ENCODE measurements at regions not wholly inside any gene's neighbourhood (a gene's known extent, or its start where the extent isn't known, plus 50 kb on each side); places are given as distances from the start of the nearest gene placed in this dataset.

DNA sequence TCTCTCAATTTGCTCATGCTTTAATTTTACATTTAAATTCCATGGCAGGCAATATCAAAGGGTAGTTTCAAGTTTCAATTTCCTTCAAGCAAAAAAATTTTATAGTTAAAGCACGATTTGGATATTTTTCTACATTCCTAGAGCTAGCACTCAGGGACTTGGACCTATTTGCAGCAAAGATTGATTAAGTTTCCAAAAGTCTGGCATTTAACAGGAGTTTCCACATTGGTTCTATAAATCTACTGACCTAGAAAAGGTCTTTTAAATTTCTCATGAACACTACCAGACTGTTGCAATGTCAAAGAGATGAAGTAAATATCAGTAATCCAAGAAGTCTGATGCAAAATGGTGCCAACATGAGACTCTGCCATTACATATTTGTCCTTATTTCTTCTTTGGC, 253.7 kb upstream of the LINC00305 start:
- H3K4me1 ChIP-seq (ENCODE audit: insufficient read depth): no peaks in the 10 kb centered on the region
- no peak overlapping the region for H3K4me2 ChIP-seq (ENCODE audit: unreplicated experiment)
- no peaks in the 10 kb centered on the region for H3F3A ChIP-seq (ENCODE audit: insufficient read depth)
- no peak overlapping the region for H3K27ac ChIP-seq
- WGBS, 2 experiments (ENCODE audit: low coverage in 1 of 2, low lambda C conversion rate in 2 of 2, missing lambda C conversion rate in 2 of 2): 0 to 7% methylated on average over 1 of the region's 1 CpG
- TF ChIP-seq EZH2phosphoT487 (IDR thresholded peaks at IDR 0.05; ENCODE audit: insufficient read depth, low read depth): no peak
- TF ChIP-seq EZH2 (IDR thresholded peaks at IDR 0.05; ENCODE audit: insufficient read depth, poor library complexity, severe bottlenecking): no peak
- in situ Hi-C loops (cut with MboI): no loop called here
- no peak for DNase-seq
- H3K9me2 ChIP-seq (ENCODE audit: insufficient read depth): no peaks in the 10 kb centered on the region
- H3K36me3 ChIP-seq (ENCODE audit: low read depth): no peaks in the 10 kb centered on the region
- no peaks in the 10 kb centered on the region for H3K27me3 ChIP-seq (replicated peaks; ENCODE audit: insufficient read depth)
- no peaks in the 10 kb centered on the region for H4K20me1 ChIP-seq (ENCODE audit: insufficient read depth)
- no peak overlapping the region for H3K4me3 ChIP-seq
- no peaks in the 10 kb centered on the region for H3K79me2 ChIP-seq (ENCODE audit: insufficient read depth)
- H3K9me3 ChIP-seq (ENCODE audit: low read depth): no peaks in the 10 kb centered on the region
- no peak overlapping the region for H3K9ac ChIP-seq
- no peak overlapping the region for H2AFZ ChIP-seq

DNA sequence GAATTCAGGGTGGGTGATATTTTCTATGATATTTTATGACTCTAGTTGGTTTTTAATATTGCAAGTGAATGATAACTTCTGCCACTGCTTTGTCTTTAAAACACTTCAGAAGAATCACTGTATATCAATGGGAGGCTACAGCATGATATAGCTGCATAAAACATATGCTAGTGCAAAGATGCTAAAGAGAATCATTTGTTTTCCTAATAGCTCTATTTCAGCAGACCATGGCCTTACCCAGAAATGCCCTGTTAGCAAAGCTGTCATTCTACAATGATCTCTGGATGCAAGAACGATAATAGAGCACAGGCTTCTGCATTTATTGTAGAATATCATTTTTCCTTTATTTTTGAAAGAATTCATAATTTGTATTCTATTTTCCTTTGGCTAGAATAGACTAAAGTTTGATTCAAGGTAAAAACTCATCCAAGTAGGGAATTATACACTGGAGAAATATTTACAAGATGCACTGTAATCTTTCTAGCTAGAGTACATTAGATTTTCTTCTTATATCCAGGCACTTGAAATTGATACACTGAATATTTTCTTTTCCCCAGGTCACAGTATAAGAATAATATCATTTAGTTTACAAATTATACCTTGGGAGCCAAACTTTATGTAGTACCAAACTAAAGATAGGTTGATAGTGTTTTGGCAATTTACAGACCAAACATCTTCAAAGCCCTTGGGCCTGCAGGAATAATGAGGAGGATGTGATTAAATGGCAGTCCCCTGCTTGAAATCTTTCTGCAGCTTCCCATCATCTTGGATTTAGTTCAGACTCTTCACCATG, 252.6 kb upstream of the LINC00305 start:
- Histone ChIP-seq H3K4me3 (no peak overlapping the region), H3K4me2 (ENCODE audit: unreplicated experiment) (no peak overlapping the region), H2AFZ (no peak overlapping the region), H3F3A (ENCODE audit: insufficient read depth) (no peaks in the 10 kb centered on the region), H3K9ac (no peak overlapping the region), H3K79me2 (ENCODE audit: insufficient read depth) (no peaks in the 10 kb centered on the region), H3K9me3 (ENCODE audit: low read depth) (no peaks in the 10 kb centered on the region), H3K9me2 (ENCODE audit: insufficient read depth) (no peaks in the 10 kb centered on the region), H3K36me3 (ENCODE audit: low read depth) (no peaks in the 10 kb centered on the region), H3K27me3 (replicated peaks; ENCODE audit: insufficient read depth) (no peaks in the 10 kb centered on the region), H3K4me1 (ENCODE audit: insufficient read depth) (no peaks in the 10 kb centered on the region), H4K20me1 (ENCODE audit: insufficient read depth) (no peaks in the 10 kb centered on the region), H3K27ac (no peak overlapping the region)
- no peak for DNase-seq
- 0% methylated on average over 1 of the region's 1 CpG for WGBS, 2 experiments (ENCODE audit: low coverage in 1 of 2, low lambda C conversion rate in 2 of 2, missing lambda C conversion rate in 2 of 2)
- TF ChIP-seq EZH2phosphoT487 (IDR thresholded peaks at IDR 0.05; ENCODE audit: insufficient read depth, low read depth) (no peak), EZH2 (IDR thresholded peaks at IDR 0.05; ENCODE audit: insufficient read depth, poor library complexity, severe bottlenecking) (no peak)
- in situ Hi-C loops (cut with MboI): no loop called here

DNA sequence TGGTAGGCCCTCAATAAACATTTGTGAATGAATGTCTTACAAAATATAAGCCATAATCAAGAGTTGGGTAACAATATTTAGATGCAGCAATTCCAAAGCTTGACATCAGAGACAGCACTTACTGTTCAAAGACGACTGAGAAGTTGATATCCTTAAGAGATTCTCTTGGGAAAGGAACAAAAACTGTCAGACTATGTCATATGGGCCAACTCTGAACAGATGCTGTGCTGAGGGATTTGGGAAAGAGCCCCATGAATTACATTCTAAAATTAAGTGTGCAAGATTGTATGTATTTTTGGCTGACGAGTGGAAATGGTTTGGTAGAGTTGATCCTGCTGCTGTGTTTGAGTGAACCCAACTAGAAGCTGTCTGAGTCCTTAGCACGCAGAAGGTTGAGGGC, 250.7 kb upstream of the LINC00305 start:
- Histone ChIP-seq H3K9ac (no peak overlapping the region), H3K27me3 (replicated peaks; ENCODE audit: insufficient read depth) (no peaks in the 10 kb centered on the region), H2AFZ (no peak overlapping the region), H3K27ac (no peak overlapping the region), H3K36me3 (ENCODE audit: low read depth) (no peaks in the 10 kb centered on the region), H3K4me2 (ENCODE audit: unreplicated experiment) (no peak overlapping the region), H3K4me3 (no peak overlapping the region), H3K4me1 (ENCODE audit: insufficient read depth) (no peaks in the 10 kb centered on the region), H3K79me2 (ENCODE audit: insufficient read depth) (no peaks in the 10 kb centered on the region), H4K20me1 (ENCODE audit: insufficient read depth) (no peaks in the 10 kb centered on the region), H3F3A (ENCODE audit: insufficient read depth) (no peaks in the 10 kb centered on the region), H3K9me3 (ENCODE audit: low read depth) (no peaks in the 10 kb centered on the region), H3K9me2 (ENCODE audit: insufficient read depth) (no peaks in the 10 kb centered on the region)
- 10 to 11% methylated on average over 3 of the region's 3 CpGs for WGBS, 2 experiments (ENCODE audit: low coverage in 1 of 2, low lambda C conversion rate in 2 of 2, missing lambda C conversion rate in 2 of 2)
- no peak for DNase-seq
- TF ChIP-seq EZH2 (IDR thresholded peaks at IDR 0.05; ENCODE audit: insufficient read depth, poor library complexity, severe bottlenecking) (no peak), EZH2phosphoT487 (IDR thresholded peaks at IDR 0.05; ENCODE audit: insufficient read depth, low read depth) (no peak)
- in situ Hi-C loops (cut with MboI): no loop called here

DNA sequence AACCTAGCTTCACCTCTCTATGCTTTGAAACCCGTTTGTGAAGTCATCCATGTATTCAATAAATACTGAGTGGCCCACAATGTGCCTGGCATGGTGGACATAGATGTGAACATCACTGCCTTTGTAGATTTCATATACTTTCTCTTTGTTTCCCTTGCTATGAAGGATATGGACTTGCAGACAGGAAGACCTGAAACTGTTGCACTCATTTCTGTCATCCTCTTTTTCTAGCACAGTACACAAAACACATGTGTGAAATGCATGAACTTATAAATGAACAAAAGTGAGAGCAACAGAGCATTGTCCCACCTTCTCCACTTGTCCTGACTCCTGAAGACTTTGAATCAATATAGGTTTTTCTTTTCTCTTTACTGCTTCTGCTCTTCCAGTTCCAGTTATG, 249.4 kb upstream of the LINC00305 start:
- no peaks in the 10 kb centered on the region for H3K4me1 ChIP-seq (ENCODE audit: insufficient read depth)
- H3K9me2 ChIP-seq (ENCODE audit: insufficient read depth): no peaks in the 10 kb centered on the region
- no peaks in the 10 kb centered on the region for H3K27me3 ChIP-seq (replicated peaks; ENCODE audit: insufficient read depth)
- no peak for DNase-seq
- TF ChIP-seq EZH2phosphoT487 (IDR thresholded peaks at IDR 0.05; ENCODE audit: insufficient read depth, low read depth): no peak
- no peak for TF ChIP-seq EZH2 (IDR thresholded peaks at IDR 0.05; ENCODE audit: insufficient read depth, poor library complexity, severe bottlenecking)
- no peaks in the 10 kb centered on the region for H3F3A ChIP-seq (ENCODE audit: insufficient read depth)
- 0 to 14% methylated on average over 1 of the region's 1 CpG for WGBS, 2 experiments (ENCODE audit: low coverage in 1 of 2, low lambda C conversion rate in 2 of 2, missing lambda C conversion rate in 2 of 2)
- no peak overlapping the region for H3K27ac ChIP-seq
- H3K36me3 ChIP-seq (ENCODE audit: low read depth): no peaks in the 10 kb centered on the region
- H3K79me2 ChIP-seq (ENCODE audit: insufficient read depth): no peaks in the 10 kb centered on the region
- H3K4me3 ChIP-seq: no peak overlapping the region
- no peaks in the 10 kb centered on the region for H4K20me1 ChIP-seq (ENCODE audit: insufficient read depth)
- no peak overlapping the region for H3K4me2 ChIP-seq (ENCODE audit: unreplicated experiment)
- H3K9me3 ChIP-seq (ENCODE audit: low read depth): no peaks in the 10 kb centered on the region
- in situ Hi-C loops (cut with MboI): no loop called here
- no peak overlapping the region for H2AFZ ChIP-seq
- H3K9ac ChIP-seq: no peak overlapping the region

Data from GM23248 (cell line).